Stimulated activated CD8-positive, alpha-beta memory T cell treated with anti-CD3 and anti-CD28 coated beads, Interleukin-7, amount 100 ng/mL, for 48 hours (primary cell): ENCODE measurements at regions not wholly inside any gene's neighbourhood (a gene's known extent, or its start where the extent isn't known, plus 50 kb on each side); places are given as distances from the start of the nearest gene placed in this dataset.
"Not testable (repeated sequence)": the region's sequence is repeated elsewhere in the genome, so short reads cannot be mapped to it uniquely, and the experiment has no call there.

Experiments
- DNase-seq, 2 donors: peaks; one replicate each; pipeline ENCODE4 v3.0.0-alpha.2; 2020; ENCODE audit warnings: low read depth in 1 of 2; ENCODE audit errors: extremely low read depth in 1 of 2

- DNase-seq = no peak
Measured at GRCh38 chr2:76073992-76074604, 363.4 kb upstream of the GCFC2 start.

DNA sequence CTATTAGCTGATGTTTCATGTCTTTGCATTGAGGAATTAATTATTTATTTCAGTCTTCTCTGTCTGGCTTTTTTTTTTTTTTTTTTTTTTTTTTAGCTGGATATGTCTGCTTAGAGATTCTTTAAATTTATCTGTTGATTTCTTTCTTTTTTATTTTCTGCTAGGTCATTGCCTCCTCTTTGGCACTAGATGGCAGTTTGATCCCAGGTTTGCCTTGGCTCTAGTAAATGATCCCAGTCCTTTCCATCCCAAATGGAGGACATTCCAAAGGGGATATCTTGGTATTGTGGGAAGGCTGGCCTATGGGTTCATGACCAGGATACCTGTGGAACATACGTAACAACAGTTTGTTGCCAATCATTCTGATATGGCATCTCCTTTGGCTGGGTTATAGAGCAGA lies 339.5 kb upstream of the GCFC2 start:
- no peak for DNase-seq

DNA sequence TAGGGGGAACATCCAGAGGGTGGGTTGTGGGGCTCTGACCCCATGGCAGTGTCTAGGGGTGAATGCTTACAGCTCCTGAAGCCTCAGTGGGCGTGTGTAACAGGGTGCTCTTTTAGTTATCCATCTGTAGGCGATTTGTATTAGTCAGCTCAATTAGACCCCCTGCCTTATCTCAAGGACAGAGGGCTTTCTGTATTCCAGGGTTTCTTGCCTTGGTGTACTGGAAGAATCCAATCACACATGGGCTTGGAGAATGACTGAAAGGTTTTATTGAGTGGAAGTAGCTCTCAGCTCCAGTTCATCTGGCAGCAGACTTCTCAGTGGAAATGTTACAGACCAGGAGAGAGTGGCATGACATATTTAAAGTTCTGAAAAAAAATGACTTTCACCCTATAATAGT lies 334.0 kb upstream of the GCFC2 start:
- DNase-seq = no peak

- no peak for DNase-seq
Measured at GRCh38 chr2:76039505-76039904, 328.8 kb upstream of the GCFC2 start.

- DNase-seq = no peak
Measured at GRCh38 chr2:76027761-76028160, 317.0 kb upstream of the GCFC2 start.

DNA sequence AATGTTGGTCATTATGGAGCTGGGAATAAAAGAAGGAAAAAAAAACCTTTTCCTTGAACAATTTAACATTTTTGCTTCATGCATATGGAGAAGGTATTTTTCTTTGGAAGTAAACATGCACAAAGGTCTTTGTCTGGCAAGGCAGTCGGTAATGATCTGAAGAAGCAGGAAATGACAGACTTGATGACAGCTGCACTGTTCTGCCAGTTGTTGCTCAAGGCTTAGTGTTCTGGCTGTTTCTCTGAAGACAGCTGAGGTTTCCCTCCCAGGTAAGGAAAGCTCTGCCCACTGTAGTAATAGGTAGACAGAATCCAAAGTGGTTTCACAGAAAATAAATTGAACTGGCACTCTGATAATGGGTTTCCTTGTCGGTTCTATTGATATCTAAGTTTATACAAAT lies 308.4 kb upstream of the GCFC2 start:
- DNase-seq = no peak

DNA sequence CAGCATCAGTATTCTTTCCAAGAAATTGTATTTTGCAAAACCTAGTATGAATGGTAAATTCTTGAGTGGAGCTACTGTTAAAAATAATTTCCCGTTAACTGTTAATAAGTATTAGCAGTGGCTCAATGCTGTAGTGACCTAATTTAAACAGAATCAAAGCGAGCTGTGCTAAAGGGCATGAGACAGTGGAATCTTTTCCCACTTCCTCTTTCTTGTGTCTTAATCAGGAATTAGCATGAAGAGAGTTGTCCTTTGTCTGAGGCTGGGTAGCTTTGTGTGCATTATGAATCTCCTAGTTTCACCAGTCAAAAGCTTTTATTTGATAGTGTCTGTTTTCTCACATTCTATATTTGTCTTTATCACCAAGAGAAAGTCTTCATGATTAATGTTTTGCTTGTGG lies 298.8 kb upstream of the GCFC2 start:
- no peak for DNase-seq

DNA sequence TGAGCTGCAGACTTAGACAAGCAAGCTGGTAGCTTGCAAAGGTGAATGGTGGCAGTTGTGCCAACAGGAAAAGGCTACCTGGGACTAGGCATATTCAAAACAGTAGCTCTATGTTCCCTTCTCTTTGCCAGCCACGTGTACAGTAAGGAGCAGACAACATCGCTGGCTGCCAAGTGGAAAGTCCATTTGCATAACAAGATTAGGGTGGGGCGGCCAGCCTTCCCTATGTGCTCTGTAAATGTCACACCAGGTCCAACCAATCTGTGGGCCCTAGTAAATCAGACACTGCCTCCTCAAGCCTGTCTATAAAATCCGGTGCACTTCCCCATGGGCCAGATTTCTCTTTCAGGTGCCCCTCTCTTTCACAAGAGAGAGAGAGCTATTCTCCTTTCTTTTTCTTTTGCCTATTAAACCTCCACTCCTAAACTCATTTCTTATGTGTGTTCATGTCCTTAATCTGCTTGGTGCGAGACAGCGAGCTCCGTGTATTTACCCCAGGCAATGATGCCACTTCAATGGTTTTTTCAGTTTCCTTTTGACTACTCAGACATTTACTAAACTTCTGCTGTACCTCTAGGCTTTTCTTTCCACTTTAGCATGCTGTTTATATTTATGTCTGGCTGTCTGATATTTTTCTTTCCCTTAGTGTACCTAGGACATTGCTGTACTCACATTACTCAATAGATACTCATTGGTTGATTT lies 297.4 kb upstream of the GCFC2 start:
- no peak for DNase-seq

- no peak for DNase-seq
Measured at GRCh38 chr2:76000425-76000824, 289.7 kb upstream of the GCFC2 start.

- no peak for DNase-seq
Measured at GRCh38 chr2:75998451-75998850, 287.7 kb upstream of the GCFC2 start.

DNA sequence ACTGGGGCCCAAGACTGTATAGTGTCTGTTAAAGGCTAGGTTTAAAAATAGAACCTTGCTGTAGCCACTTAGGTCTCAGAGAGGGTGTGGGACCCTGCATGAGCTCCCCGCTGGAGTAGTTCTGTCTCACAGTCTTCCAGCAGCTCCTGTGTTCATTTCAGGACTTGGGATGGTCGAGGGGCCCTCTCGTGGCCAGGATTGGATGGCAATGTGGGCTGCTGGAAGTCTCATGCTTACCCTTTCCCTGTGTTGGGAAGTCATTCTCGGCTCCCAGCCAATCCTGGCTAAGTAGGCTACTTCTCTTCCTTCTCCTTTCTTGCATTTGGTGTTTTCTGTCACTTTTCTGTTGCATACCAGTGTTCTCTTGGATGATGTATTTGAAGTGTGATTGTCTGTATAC lies 284.0 kb upstream of the GCFC2 start:
- DNase-seq = no peak

- DNase-seq = not testable (repeated sequence)
Measured at GRCh38 chr2:75988622-75989021, 277.9 kb upstream of the GCFC2 start.

GRCh38 chr2:75986617-75987016 lies 275.9 kb upstream of the GCFC2 start:
- no peak for DNase-seq

GRCh38 chr2:75982719-75983118 lies 272.0 kb upstream of the GCFC2 start:
- no peak for DNase-seq

DNA sequence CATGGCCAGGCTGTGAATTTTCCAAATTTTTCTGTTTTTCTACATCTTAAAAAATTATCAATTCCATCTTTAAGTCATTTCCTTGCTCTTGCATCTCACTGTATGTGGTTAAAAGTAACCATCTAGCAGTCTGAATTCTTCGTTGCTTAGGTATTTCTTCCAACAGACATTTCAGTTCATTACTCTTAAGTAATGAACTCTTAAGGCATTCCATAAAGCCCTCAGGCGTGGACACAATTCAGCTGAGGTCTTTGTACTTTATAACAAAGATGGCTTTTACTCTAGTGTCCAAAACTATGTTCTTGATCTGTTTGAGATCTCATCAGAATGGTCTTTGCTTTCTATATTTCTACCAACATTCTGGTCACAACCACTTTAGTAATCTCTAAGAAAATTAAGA lies 253.9 kb upstream of the GCFC2 start:
- no peak for DNase-seq

GRCh38 chr2:75960472-75961009 lies 249.8 kb upstream of the GCFC2 start:
- DNase-seq = no peak

DNA sequence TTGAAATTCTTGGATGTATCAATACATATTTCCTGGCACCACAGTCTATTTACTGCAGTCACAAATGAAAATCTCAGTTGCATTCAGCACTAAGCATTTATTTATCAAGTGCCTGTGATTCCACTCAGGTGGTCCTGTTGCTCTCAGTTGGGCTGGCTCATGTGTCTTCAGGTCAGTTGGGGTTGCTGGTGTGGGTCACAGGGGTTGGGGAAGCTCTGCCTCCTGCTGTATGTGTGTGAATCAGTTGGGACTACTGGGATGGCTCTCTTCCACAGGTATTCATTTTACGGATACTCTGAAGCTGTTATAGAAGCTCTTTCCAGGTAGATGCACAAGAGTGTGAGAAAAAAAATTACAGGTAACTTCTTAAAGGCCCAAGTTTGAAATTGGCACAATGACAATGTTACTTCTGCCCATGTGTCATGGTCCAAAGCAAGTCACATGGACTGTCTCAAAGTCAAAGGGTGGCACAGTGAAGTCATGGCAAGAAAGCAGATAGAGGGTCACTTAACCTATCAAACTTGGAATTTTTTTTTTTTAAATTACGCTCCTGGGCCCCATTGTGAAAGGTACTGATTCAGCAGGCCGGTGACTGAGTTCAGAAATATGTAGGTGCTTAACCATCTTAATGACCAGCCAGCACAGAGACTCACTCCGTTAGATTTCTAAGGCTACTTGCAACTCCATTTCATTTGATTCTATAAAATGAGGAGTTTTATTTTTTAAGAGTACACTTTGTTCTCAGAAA lies 249.2 kb upstream of the GCFC2 start:
- DNase-seq = no peak

DNA sequence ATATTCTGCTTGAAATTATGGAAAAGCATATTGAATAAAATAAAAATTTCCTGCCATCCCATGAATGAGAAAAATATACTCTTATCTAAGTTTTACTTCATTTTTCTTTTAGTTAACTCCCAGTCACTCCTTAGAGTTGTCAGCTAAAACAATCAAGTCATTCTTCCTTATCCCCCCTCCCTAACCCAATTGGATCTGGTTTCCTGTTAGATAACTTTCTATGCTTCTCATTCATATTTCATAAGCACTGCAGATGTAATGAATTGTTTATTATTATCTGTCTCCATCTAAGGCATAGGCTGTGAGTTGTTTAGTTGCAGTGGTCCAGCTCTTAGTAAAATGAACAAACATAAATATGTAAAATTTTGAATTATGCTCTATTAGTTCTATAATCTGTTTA lies 244.0 kb upstream of the GCFC2 start:
- DNase-seq = no peak

DNA sequence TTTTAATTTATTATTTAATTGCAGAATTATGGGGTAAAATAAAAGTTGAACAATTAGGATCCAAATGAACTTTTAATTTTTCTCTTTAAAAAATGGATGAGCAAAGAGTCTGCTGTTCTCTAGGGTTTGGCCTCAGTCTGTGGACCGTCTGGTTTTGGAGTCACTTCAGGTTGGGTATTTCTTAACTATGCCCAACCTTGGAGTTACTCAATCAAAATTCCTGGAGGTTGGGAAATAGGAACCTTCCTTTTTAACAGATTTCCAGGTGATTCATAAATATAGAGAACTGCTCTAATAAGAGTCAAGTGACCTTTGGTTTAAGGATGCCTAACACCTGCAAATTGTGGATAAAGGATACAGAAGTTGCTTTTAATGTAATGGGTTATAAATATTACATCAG lies 241.5 kb upstream of the GCFC2 start:
- no peak for DNase-seq

DNA sequence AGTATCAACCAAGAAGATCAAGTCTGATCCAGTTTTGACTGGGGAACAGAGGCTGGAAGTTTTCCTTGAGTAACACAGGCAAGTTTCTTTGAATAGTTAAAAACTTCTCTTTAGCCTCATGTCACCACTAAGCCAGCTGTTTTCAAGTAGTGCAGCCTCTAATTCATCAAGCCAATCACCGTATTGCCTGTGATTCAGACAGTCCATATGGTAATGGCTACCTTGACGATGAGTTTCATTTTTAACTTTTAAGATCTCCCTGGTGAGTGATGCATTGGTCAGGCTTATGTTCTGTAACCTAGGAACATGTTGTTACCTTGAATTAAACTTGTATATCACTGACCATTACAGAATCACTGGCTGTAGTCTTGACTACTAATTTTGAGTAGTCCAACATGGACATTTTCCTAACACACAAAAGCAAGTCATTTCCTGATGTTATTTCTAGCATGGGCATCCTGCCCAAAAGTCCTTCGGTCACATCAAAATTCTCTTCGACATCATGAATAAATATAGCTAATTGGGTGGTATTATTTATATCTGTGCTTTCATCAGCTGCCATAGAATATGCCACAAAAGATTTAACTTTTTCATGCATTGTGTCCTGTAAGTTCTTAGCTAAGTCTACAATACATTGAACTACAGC lies 238.8 kb upstream of the GCFC2 start:
- DNase-seq = no peak

- DNase-seq = no peak
Measured at GRCh38 chr2:75936311-75936710, 225.6 kb upstream of the GCFC2 start.
